Chondrocyte (in vitro differentiated cells): ENCODE measurements at regions not wholly inside any gene's neighbourhood (a gene's known extent, or its start where the extent isn't known, plus 50 kb on each side); places are given as distances from the start of the nearest gene placed in this dataset.

Source experiments
- DNase-seq: peaks from one replicate; pipeline ENCODE4 v3.0.0; 2021; ENCODE audit warnings: mixed read lengths, low spot score
- H3K27ac Mint-ChIP-seq: one replicate; pipeline ENCODE4 v1.8.0; 2021; ENCODE audit warnings: mild to moderate bottlenecking, moderate library complexity, mixed read lengths; ENCODE audit not compliant: unreplicated experiment
- H3K27me3 Mint-ChIP-seq: 2 replicates; pipeline ENCODE4 v1.8.0; 2021; ENCODE audit warnings: low read depth, mixed read lengths
- H3K36me3 Mint-ChIP-seq: 2 replicates; pipeline ENCODE4 v1.8.0; 2021; ENCODE audit warnings: low read depth, mixed read lengths
- H3K4me1 Mint-ChIP-seq: 2 replicates; pipeline ENCODE4 v1.8.0; 2021; ENCODE audit warnings: low read depth, mild to moderate bottlenecking, mixed read lengths
- H3K4me3 Mint-ChIP-seq: one replicate; pipeline ENCODE4 v1.8.0; 2021; ENCODE audit warnings: mild to moderate bottlenecking, moderate library complexity, mixed read lengths; ENCODE audit not compliant: unreplicated experiment
- H3K9me3 Mint-ChIP-seq: 2 replicates; pipeline ENCODE4 v1.8.0; 2021; ENCODE audit warnings: low read depth, mixed read lengths
- TF ChIP-seq, protein P1 (sequence below): fragments of 200-600 bp; sonication (generic); IDR thresholded peaks from 2 replicates; pipeline ENCODE4 v1.5.0; 2021; ENCODE audit warnings: antibody characterized with exemption, mild to moderate bottlenecking, moderate library complexity

GRCh38 chr3:162742159-162742717 is 1245.6 kb downstream of the OTOL1 start:
- no peak for DNase-seq
- TF ChIP-seq, protein P1, sequence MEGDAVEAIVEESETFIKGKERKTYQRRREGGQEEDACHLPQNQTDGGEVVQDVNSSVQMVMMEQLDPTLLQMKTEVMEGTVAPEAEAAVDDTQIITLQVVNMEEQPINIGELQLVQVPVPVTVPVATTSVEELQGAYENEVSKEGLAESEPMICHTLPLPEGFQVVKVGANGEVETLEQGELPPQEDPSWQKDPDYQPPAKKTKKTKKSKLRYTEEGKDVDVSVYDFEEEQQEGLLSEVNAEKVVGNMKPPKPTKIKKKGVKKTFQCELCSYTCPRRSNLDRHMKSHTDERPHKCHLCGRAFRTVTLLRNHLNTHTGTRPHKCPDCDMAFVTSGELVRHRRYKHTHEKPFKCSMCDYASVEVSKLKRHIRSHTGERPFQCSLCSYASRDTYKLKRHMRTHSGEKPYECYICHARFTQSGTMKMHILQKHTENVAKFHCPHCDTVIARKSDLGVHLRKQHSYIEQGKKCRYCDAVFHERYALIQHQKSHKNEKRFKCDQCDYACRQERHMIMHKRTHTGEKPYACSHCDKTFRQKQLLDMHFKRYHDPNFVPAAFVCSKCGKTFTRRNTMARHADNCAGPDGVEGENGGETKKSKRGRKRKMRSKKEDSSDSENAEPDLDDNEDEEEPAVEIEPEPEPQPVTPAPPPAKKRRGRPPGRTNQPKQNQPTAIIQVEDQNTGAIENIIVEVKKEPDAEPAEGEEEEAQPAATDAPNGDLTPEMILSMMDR: no peak
- Mint-ChIP-seq H3K4me3 (no peak overlapping the region), H3K27me3 (no peaks in the 10 kb centered on the region), H3K9me3 (peaks cover 6% of the 10 kb centered on the region), H3K27ac (no peak overlapping the region), H3K36me3 (peaks cover 3% of the 10 kb centered on the region), H3K4me1 (no peaks in the 10 kb centered on the region)

- no peak for DNase-seq
- Mint-ChIP-seq H3K4me1 (no peaks in the 10 kb centered on the region), H3K36me3 (peaks cover 6% of the 10 kb centered on the region), H3K4me3 (no peak overlapping the region), H3K9me3 (peaks cover 15% of the 10 kb centered on the region), H3K27ac (no peak overlapping the region), H3K27me3 (no peaks in the 10 kb centered on the region)
- TF ChIP-seq, protein P1: no peak
These were observed 1246.5 kb downstream of the OTOL1 start for GRCh38 chr3:162743091-162743490.

GRCh38 chr3:162760789-162761188 is 1264.2 kb downstream of the OTOL1 start:
- no peak for DNase-seq
- Mint-ChIP-seq H3K27me3 (no peaks in the 10 kb centered on the region), H3K9me3 (no peaks in the 10 kb centered on the region), H3K4me3 (no peak overlapping the region), H3K27ac (no peak overlapping the region), H3K4me1 (no peaks in the 10 kb centered on the region), H3K36me3 (no peaks in the 10 kb centered on the region)
- TF ChIP-seq, protein P1: no peak

DNA sequence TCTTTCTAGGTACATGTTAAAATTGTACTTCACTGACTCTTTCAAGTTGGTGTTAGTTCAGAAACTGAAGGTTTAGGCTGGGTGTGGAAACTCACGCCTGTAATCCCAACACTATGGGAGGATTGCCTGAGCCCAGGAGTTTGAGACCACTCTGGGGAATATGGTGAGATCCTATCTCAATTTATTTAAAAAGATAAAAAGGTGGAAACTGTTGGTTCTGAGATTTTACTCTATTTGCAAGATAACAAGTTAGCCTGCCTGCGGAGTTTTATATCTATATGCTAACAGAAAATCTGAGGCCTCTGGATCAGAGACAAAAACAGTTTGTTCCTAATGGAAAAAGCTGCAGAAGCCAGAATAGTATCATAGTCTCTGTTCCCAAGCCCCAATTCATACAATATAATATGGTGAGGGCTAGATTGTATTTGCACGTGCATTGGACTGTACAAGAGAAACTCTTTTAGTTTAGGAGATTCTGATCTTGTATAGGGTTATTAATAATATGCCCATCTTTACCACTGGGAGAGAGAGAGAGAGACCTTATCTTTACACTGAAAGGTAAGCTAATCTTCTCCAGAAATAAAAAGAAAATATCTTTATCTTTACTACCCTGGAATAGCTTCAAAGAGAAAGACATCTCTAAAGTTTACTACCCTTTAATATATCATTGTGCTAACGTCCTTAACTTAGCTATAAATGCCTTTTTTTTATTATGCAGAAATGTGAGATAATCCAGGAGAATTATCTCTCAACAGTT is 1267.6 kb downstream of the OTOL1 start:
- Mint-ChIP-seq H3K4me3 (no peak overlapping the region), H3K9me3 (peaks cover 6% of the 10 kb centered on the region), H3K27me3 (no peaks in the 10 kb centered on the region), H3K27ac (peak overlapping the region; percentile 36), H3K36me3 (no peaks in the 10 kb centered on the region), H3K4me1 (no peaks in the 10 kb centered on the region)
- TF ChIP-seq, protein P1: no peak
- no peak for DNase-seq

GRCh38 chr3:162764808-162765071 is 1268.1 kb downstream of the OTOL1 start:
- Mint-ChIP-seq H3K36me3 (no peaks in the 10 kb centered on the region), H3K27ac (peak overlapping the region; percentile 36), H3K4me3 (no peak overlapping the region), H3K4me1 (no peaks in the 10 kb centered on the region), H3K9me3 (peaks cover 6% of the 10 kb centered on the region), H3K27me3 (no peaks in the 10 kb centered on the region)
- TF ChIP-seq, protein P1: no peak
- no peak for DNase-seq
